BLaER1 treated with 17β-estradiol and CSF1 and Interleukin-3, amounts not matched to agents 10 nM and 100 nM (cell line): ENCODE measurements at regions not wholly inside any gene's neighbourhood (a gene's known extent, or its start where the extent isn't known, plus 50 kb on each side); places are given as distances from the start of the nearest gene placed in this dataset.

ENCODE experiments used
- H3K27ac ChIP-seq, 11 experiments: shearing (Covaris generic); formaldehyde crosslinking; 2 replicates each; pipeline ENCODE4 v1.8.1; 2022
- H3K27me3 ChIP-seq, 11 experiments: shearing (Covaris generic); formaldehyde crosslinking; 2 replicates each; pipeline ENCODE4 v1.8.1; 2022
- H3K36me3 ChIP-seq, 11 experiments: shearing (Covaris generic); formaldehyde crosslinking; 2 replicates each; pipeline ENCODE4 v1.8.1; 2022
- H3K4me1 ChIP-seq, 10 experiments: shearing (Covaris generic); formaldehyde crosslinking; 2 replicates each; pipeline ENCODE4 v1.8.1; 2022
- H3K4me2 ChIP-seq, 11 experiments: shearing (Covaris generic); formaldehyde crosslinking; 2 replicates each; pipeline ENCODE4 v1.8.1; 2022
- H3K4me3 ChIP-seq, 10 experiments: shearing (Covaris generic); formaldehyde crosslinking; 2 replicates each; pipeline ENCODE4 v1.8.1; 2022
- H3K9ac ChIP-seq, 11 experiments: shearing (Covaris generic); formaldehyde crosslinking; 2 replicates each; pipeline ENCODE4 v1.8.1; 2022
- H3K9me3 ChIP-seq, 11 experiments: shearing (Covaris generic); formaldehyde crosslinking; replicated peaks in 1 of 11; 2 replicates each; pipeline ENCODE4 v1.8.1; 2022
- H4K20me1 ChIP-seq, 11 experiments: shearing (Covaris generic); formaldehyde crosslinking; 2 replicates each; pipeline ENCODE4 v1.8.1; 2022
- Cebpa-rat ChIP-seq, 11 experiments: shearing (Covaris generic); IDR thresholded peaks; 2 replicates each; pipeline ENCODE4 v1.8.1; 2022

DNA sequence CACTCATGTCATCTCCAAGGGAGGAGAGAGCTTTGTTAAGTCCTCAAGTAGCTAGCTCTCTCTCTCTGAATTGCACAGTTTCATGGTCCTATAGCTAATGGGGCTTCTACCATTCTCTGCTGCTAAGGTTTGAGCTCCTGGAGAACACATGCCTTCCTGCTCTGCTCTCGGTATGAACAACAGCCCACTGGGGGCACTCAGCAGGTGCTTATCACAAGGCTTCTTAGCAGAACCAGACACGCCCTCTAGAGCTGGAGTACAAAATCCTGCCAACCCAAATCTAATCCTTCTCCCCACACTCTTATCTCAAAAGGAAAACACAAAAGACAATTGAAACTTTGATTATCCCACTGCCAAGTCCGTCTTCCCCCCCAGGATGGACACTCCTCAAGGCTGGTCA lies 176.5 kb downstream of the HS3ST1 start:
- TF ChIP-seq Cebpa-rat (IDR thresholded peaks at IDR 0.05): no peak

DNA sequence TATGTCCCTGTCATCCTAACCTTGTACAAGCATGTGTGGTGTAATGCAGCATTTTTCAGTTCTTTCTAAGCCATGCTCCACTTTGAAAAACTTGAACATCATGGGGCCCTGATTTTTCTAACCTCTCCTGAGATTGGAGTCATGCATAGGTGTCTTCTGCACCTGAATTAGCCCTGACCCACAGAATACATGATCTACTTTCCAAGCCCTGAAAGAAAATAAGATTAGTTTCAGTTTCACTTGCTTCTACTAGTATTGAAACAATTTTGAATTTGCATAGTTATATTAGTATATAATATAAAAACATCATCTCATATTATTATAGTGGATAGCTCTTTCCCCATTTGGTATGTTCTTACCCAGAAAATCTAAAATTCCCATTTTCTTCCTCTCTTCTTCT lies 178.2 kb downstream of the HS3ST1 start:
- H3K36me3 ChIP-seq: no peaks in the 10 kb centered on the region
- H3K27ac ChIP-seq: no peak overlapping the region
- H4K20me1 ChIP-seq: no peaks in the 10 kb centered on the region
- no peaks in the 10 kb centered on the region for H3K4me1 ChIP-seq
- H3K9ac ChIP-seq: no peak overlapping the region
- H3K4me2 ChIP-seq: no peak overlapping the region
- no peak overlapping the region for H3K4me3 ChIP-seq
- no peak for TF ChIP-seq Cebpa-rat (IDR thresholded peaks at IDR 0.05)
- no peaks in the 10 kb centered on the region for H3K27me3 ChIP-seq
- peaks cover 0 to 15% (median 10%) of the 10 kb centered on the region in 11 experiments; a peak in 10 of 22 replicates for H3K9me3 ChIP-seq

More for the DNA sequence above, 176.5 kb downstream of the HS3ST1 start:
- Histone ChIP-seq H3K4me3 (no peak overlapping the region), H3K36me3 (no peaks in the 10 kb centered on the region), H3K9me3 (peaks cover 0 to 5% (median 3%) of the 10 kb centered on the region in 11 experiments; a peak in 5 of 22 replicates), H3K27me3 (no peaks in the 10 kb centered on the region), H3K27ac (no peak overlapping the region), H3K9ac (no peak overlapping the region), H3K4me1 (no peaks in the 10 kb centered on the region), H3K4me2 (no peak overlapping the region), H4K20me1 (no peaks in the 10 kb centered on the region)

DNA sequence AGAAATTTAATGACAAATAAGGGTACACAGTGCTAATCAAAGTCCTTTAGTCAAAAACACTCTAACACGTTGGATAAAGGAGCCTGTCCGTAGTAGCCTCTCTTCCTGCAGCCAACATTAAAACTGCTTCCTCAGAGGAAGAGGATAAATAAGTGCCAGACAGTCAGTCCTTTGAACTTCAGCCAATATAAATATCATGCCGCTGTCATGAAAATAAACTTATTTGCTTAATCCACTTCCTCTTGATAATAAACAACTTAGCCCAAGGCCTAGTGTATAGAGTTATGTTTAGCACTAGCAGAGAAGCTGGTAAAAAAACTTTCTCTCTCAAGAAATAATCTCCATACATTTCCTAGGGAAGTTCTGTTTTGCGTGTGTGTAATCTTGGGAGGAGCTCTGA lies 196.7 kb downstream of the HS3ST1 start:
- Histone ChIP-seq H3K4me2 (peak overlapping the region in 1 of 11 experiments; percentile 15; a peak in 1 of 22 replicates), H3K27me3 (no peaks in the 10 kb centered on the region), H3K27ac (no peak overlapping the region), H4K20me1 (no peaks in the 10 kb centered on the region), H3K9me3 (peaks cover 0 to 7% (median 0%) of the 10 kb centered on the region in 11 experiments; a peak in 3 of 22 replicates), H3K9ac (no peak overlapping the region), H3K4me1 (peaks cover 0 to 8% (median 0%) of the 10 kb centered on the region in 10 experiments; a peak in 3 of 20 replicates), H3K4me3 (no peak overlapping the region), H3K36me3 (no peaks in the 10 kb centered on the region)
- TF ChIP-seq Cebpa-rat (IDR thresholded peaks at IDR 0.05): no peak

DNA sequence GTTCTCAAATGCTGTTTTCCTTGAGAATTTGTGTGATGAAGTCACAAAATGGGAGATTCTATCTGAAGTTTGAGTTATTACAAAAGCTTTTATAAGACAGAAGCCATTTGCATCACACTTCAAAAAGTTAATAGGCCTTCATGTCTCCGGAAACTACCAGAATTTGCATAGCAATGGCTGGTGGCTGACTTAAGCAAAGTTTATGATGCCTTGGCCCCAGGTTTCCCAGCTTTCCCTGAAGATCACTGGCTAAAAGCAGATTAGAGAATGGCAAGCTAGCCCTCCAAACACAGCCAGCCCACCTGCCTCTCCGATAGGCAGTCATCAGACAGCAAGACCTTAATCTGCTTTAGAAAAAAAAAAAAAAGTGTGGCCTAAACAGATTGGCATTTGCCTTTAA lies 197.8 kb downstream of the HS3ST1 start:
- Histone ChIP-seq H3K9ac (no peak overlapping the region), H3K4me1 (peaks cover 0 to 8% (median 0%) of the 10 kb centered on the region in 10 experiments; a peak in 3 of 20 replicates), H3K27me3 (no peaks in the 10 kb centered on the region), H3K36me3 (no peaks in the 10 kb centered on the region), H4K20me1 (no peaks in the 10 kb centered on the region), H3K4me2 (no peak overlapping the region), H3K9me3 (peaks cover 0 to 7% (median 0%) of the 10 kb centered on the region in 11 experiments; a peak in 3 of 22 replicates), H3K27ac (no peak overlapping the region), H3K4me3 (no peak overlapping the region)
- TF ChIP-seq Cebpa-rat (IDR thresholded peaks at IDR 0.05): no peak

DNA sequence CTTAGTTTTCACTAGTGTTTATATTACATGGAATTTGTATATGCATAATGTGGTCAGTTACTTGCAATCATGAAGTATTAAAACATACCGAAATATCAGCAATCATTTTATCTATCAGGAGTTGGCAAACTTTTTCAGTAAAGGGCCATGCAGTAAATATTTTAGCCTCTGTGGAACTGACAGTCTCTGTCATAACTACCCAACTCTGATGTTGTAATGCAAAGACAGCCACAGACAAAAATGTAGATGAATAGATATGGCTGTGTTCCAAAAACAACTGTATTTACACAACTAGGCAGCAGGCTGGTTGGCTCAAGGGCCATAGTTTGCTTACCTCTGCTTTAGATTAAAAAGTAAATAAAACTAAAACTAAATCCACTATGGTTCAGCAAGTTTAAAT lies 200.2 kb downstream of the HS3ST1 start:
- Histone ChIP-seq H3K4me1 (peaks cover 0 to 9% (median 2%) of the 10 kb centered on the region in 10 experiments; a peak in 5 of 20 replicates), H3K27ac (no peak overlapping the region), H3K4me3 (no peak overlapping the region), H3K9ac (no peak overlapping the region), H4K20me1 (no peaks in the 10 kb centered on the region), H3K36me3 (no peaks in the 10 kb centered on the region), H3K9me3 (no peaks in the 10 kb centered on the region; a peak in 1 of 22 replicates), H3K4me2 (no peak overlapping the region), H3K27me3 (no peaks in the 10 kb centered on the region)
- TF ChIP-seq Cebpa-rat (IDR thresholded peaks at IDR 0.05): no peak

DNA sequence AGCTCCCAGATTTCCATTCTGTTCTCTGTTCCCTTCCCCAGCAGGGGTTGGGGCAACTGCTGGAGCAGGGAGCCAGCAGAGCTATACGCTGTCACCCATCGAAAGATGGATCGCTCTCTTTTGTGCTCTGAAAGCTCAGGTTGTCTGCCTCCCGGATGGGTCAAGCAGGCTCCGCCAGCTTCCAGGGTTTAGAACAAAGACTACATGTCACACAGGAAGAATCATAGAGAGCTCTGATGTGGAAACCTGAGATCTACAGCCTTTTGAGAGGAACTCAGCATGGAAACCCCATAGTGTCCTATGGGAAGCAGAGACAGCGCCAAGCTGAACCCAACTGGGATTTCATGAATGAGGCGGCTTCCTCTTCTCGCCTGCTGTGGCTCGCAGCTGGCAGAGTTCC lies 205.4 kb downstream of the HS3ST1 start:
- no peaks in the 10 kb centered on the region for H3K36me3 ChIP-seq
- peak overlapping the region in 2 of 11 experiments; percentile 10 to 11; a peak in 3 of 22 replicates for H3K4me2 ChIP-seq
- H3K27me3 ChIP-seq: no peaks in the 10 kb centered on the region
- H4K20me1 ChIP-seq: no peaks in the 10 kb centered on the region
- H3K9ac ChIP-seq: no peak overlapping the region
- TF ChIP-seq Cebpa-rat (IDR thresholded peaks at IDR 0.05): no peak
- peaks cover 0 to 8% (median 0%) of the 10 kb centered on the region in 10 experiments; a peak in 2 of 20 replicates for H3K4me1 ChIP-seq
- H3K9me3 ChIP-seq: no peaks in the 10 kb centered on the region; a peak in 2 of 22 replicates
- H3K4me3 ChIP-seq: no peak overlapping the region
- H3K27ac ChIP-seq: no peak overlapping the region

DNA sequence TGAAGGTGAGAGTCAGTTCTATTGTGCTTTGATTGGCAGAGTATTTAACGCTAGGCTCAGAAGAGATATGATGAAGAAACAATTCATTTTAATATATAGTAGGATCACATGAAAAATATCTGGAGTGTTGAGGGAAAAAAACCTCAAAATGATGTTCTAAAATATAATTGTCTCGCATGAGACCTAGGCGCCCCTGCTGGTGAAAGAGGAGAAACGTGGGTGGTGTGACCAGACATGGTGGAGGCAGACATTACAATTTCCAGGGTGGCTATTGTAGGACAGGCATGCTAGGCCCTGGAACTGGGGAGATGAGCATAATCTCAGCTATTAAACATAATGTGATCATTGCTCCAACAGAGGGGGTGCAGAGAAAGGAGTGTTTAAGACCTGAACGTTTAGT lies 210.0 kb downstream of the HS3ST1 start:
- TF ChIP-seq Cebpa-rat (IDR thresholded peaks at IDR 0.05): no peak
- H3K4me3 ChIP-seq: no peak overlapping the region
- H3K27me3 ChIP-seq: no peaks in the 10 kb centered on the region
- no peaks in the 10 kb centered on the region for H4K20me1 ChIP-seq
- no peak overlapping the region for H3K4me2 ChIP-seq
- no peaks in the 10 kb centered on the region for H3K36me3 ChIP-seq
- peaks cover 0 to 10% (median 0%) of the 10 kb centered on the region in 11 experiments; a peak in 4 of 22 replicates for H3K9me3 ChIP-seq
- no peak overlapping the region for H3K9ac ChIP-seq
- peaks cover 0 to 7% (median 0%) of the 10 kb centered on the region in 10 experiments; a peak in 2 of 20 replicates for H3K4me1 ChIP-seq
- no peak overlapping the region for H3K27ac ChIP-seq

DNA sequence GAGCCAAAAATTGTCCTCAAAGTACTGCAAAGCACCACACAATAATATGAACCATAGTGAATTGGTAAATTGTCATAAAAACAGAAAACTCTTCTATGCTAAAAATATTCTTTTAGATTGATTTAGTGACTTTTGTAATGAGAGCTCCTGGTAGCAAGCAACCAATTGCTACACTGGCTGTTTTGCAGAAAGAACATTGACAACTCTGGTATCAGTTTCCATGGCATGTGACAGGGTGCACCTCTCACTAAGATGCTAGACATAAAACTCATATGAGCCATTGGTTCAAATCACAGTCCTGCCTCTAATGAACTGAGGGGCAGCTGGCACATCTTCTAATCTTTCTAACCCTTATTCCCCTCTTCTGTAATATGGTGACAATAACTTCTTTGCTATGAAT lies 212.2 kb downstream of the HS3ST1 start:
- H3K9me3 ChIP-seq: peaks cover 0 to 10% (median 0%) of the 10 kb centered on the region in 11 experiments; a peak in 4 of 22 replicates
- H3K4me2 ChIP-seq: no peak overlapping the region
- H3K4me1 ChIP-seq: no peaks in the 10 kb centered on the region
- H3K36me3 ChIP-seq: no peaks in the 10 kb centered on the region
- no peak overlapping the region for H3K27ac ChIP-seq
- no peak for TF ChIP-seq Cebpa-rat (IDR thresholded peaks at IDR 0.05)
- no peak overlapping the region for H3K9ac ChIP-seq
- H3K27me3 ChIP-seq: no peaks in the 10 kb centered on the region
- no peak overlapping the region for H3K4me3 ChIP-seq
- H4K20me1 ChIP-seq: no peaks in the 10 kb centered on the region

DNA sequence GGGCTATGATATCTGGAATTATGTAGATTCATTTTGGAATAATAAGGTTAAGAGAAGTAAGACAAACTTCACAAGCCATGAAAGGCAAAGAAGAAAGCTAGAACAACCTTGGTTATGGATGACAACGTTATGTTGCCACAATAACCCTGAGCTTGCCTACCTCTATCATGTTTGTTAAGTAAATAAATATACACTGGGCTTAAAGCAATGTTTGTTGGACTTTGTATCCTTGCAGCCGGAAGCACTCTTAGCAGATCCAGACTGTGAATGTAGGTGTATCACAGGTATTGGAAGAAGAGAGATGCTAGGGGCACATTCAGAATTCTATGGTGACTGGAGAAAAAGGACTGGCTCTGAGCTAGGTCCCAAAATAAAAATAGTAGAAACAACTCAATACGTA lies 214.4 kb downstream of the HS3ST1 start:
- no peaks in the 10 kb centered on the region for H3K27me3 ChIP-seq
- no peak overlapping the region for H3K4me3 ChIP-seq
- H3K9ac ChIP-seq: no peak overlapping the region
- H4K20me1 ChIP-seq: no peaks in the 10 kb centered on the region
- H3K4me1 ChIP-seq: no peaks in the 10 kb centered on the region
- no peak overlapping the region for H3K4me2 ChIP-seq
- H3K27ac ChIP-seq: no peak overlapping the region
- H3K9me3 ChIP-seq: peaks cover 0 to 10% (median 0%) of the 10 kb centered on the region in 11 experiments; a peak in 3 of 22 replicates
- no peaks in the 10 kb centered on the region for H3K36me3 ChIP-seq
- TF ChIP-seq Cebpa-rat (IDR thresholded peaks at IDR 0.05): no peak

DNA sequence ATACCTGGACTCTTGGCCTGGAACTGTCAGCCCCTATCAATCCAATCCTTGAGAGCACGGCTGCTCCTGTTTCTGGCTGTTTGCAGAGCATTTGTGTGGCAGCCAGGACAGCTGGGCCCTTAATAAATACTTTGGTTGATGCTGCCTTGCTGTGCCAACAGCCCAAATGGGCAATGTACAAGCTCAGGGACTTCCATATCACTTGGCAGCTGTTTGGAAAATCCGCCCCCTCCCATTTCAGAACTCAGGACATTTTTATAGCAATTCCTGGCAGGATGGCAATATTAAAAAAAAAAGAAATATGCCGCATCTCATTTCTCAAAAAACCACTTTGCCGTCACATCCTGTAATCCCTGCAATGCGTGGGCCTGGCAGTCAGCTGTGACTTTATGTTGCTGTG lies 218.9 kb downstream of the HS3ST1 start:
- H3K4me2 ChIP-seq: no peak overlapping the region
- no peaks in the 10 kb centered on the region for H3K27me3 ChIP-seq
- H4K20me1 ChIP-seq: no peaks in the 10 kb centered on the region
- no peak for TF ChIP-seq Cebpa-rat (IDR thresholded peaks at IDR 0.05)
- no peak overlapping the region for H3K9ac ChIP-seq
- no peak overlapping the region for H3K27ac ChIP-seq
- peaks cover 17 to 31% (median 23%) of the 10 kb centered on the region in 11 experiments for H3K9me3 ChIP-seq
- no peaks in the 10 kb centered on the region for H3K4me1 ChIP-seq
- H3K36me3 ChIP-seq: no peaks in the 10 kb centered on the region; a peak in 1 of 22 replicates
- no peak overlapping the region for H3K4me3 ChIP-seq
